ENCODE measurements at regions not wholly inside any gene's neighbourhood (a gene's known extent, or its start where the extent isn't known, plus 50 kb on each side); places are given as distances from the start of the nearest gene placed in this dataset.
"Not testable (repeated sequence)": the region's sequence is repeated elsewhere in the genome, so short reads cannot be mapped to it uniquely, and the experiment has no call there.

DNA sequence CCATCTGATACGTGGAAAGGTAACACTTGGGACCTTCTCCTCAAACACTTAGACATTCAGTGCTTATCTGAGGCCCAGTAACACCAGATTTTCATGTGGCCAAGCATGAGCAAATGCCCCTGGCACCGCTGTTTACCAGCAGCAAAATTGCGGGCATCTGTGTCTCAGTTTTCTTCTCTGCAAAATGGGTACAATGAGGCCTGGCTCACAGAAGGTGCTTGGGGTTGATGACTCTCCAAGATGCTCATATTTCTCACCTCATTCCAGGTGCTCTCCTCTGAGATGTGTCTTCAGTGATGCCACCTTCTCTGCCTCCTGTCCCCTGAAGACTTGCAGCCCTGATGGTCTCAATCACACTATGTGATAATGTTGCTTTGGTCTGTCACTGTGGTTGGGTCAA lies 321.7 kb downstream of the TSN start:
- DNase-seq, result no peak

- DNase-seq, result no peak
These were observed 322.3 kb downstream of the TSN start for GRCh38 chr2:122077771-122078170.

DNA sequence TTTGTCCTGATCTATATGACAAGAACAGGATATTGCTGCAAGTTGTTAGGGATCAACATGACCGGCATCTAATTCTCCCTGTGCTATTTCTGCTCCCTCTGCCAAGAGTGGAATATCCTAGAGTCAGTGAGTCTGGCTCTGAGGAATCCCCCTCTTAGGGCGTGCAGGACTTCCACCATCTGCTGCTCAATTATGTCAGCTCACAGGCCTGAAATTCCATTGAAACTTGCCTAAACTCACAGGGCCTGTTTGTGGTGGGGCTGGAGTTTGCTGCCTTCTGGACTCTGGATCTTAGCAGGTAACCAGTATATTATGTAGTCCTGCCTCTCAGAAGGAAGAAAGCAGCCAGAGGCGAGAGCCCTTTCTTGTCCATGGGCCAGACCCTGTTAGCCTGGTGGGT lies 323.0 kb downstream of the TSN start:
- DNase-seq, result no peak

DNA sequence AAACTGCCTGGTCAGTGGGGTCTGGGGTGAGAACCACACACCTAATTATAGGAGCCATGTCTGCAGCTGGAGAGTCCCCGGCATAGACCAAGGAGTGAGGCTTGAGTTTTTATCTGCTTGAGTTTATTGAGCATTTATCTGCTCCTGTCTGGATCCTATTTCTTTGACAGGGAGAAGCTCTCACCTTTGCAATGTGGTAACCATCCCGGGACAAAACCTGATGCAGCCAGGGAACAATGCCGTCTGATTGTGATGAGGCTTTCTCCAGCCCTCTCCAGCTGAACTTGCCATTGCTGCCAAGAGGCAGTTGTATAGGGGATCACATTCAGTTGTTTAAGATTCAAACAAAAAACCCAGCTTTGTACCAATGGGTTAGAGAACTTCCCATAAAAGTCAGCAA lies 324.4 kb downstream of the TSN start:
- no peak for DNase-seq

GRCh38 chr2:122080316-122080715 lies 324.9 kb downstream of the TSN start:
- DNase-seq, result no peak

DNA sequence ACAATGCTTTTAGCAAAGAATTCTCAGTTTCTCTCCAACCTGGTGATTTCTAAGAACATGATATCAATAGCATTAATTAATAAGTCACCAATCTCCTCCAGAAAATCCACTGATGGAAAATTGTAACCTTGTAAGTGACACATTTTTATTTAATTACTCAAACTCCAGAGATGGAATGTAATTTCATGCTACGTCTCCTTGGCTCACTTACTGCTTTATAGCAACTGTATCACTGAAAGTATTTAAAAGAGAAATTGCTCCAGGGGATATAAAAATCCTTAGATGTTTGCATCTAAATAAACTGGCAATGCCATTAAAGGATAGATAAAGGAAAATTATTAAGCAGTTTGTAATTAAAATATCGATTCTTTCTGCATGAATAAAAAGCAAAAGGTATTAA lies 325.4 kb downstream of the TSN start:
- DNase-seq, result no peak

- DNase-seq, result no peak
These were observed 326.3 kb downstream of the TSN start for GRCh38 chr2:122081751-122082150.

GRCh38 chr2:122083256-122084048 lies 328.0 kb downstream of the TSN start:
- no peak for DNase-seq

- DNase-seq, result not testable (repeated sequence)
These were observed 330.2 kb downstream of the TSN start for GRCh38 chr2:122085672-122086071.

- DNase-seq, result no peak
These were observed 339.1 kb downstream of the TSN start for GRCh38 chr2:122094557-122094956.

GRCh38 chr2:122096761-122097160 lies 341.3 kb downstream of the TSN start:
- DNase-seq, result no peak

GRCh38 chr2:122098306-122098705 lies 342.9 kb downstream of the TSN start:
- no peak for DNase-seq

DNA sequence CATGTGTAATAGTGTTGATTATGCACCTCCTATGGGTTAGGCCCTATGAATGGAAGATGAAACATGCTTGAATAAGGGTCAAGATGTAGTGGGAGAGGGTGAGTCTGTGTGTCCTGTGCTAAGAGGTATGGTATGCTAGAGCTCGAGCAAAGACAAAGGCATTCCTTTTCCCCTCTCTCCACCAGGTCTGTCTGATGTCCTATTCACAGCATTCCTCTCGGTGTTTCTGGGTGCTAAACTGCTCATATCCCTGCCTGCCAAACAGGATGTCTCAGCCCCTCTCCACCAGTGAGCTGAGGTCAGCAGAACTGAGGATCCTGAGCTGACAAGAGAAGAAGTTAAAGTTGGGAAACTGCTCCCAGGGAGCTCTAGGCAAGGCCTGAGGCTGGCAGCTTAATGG lies 344.9 kb downstream of the TSN start:
- no peak for DNase-seq

- no peak for DNase-seq
These were observed 345.3 kb downstream of the TSN start for GRCh38 chr2:122100756-122101155.

DNA sequence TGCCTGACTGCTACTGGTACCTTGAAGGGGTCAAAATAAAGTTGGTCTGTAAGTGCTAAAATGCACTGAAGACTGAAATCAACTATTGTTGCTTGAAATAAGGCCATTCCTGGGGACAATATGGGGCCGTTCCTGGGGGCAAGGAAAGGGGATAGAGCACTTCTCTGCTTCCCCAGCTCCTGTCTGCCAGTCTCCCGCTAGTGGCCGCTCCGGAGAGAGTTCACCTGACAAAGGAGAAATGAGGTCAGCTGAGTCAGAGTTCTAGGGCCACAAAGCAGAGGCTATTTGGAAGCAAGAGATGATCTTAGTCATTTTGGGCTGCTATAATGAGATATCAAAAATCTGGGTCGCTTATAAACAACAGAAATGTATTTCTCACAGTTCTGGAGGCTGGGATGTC lies 345.9 kb downstream of the TSN start:
- no peak for DNase-seq

DNA sequence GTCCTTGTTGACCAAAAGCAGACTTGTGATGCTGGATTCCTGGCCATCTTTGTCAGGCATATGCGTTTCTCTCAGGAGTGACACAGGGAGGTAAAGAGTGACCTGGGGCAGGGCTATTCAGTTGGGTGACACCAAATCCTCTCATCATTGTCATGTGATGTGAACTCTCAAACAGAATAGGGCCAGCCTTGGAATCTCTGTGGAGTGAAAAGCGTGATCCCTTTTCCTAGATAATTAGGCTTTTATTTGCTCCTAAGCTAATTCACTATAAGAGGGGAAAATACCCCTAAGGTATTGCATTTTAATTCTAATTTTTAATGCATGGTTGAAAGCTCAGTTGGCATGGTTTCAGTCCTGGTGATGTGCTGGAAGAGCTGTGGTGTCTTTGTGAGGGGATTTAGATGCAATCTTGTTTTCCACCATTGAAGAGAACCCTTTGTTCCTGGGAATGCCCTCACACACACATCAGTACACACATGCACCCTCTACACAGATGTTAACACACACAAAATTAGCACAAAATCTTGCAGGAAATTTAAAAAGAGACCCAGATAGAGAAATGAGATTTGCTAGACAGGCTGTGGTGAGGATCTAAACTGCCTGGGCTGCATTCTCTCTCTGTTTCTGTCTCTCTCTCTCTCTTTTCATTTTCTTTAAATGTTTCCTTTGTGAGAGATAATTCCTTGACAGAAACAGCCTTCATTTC lies 349.9 kb downstream of the TSN start:
- DNase-seq, result no peak

- DNase-seq, result no peak
These were observed 350.4 kb downstream of the TSN start for GRCh38 chr2:122105877-122106206.

DNA sequence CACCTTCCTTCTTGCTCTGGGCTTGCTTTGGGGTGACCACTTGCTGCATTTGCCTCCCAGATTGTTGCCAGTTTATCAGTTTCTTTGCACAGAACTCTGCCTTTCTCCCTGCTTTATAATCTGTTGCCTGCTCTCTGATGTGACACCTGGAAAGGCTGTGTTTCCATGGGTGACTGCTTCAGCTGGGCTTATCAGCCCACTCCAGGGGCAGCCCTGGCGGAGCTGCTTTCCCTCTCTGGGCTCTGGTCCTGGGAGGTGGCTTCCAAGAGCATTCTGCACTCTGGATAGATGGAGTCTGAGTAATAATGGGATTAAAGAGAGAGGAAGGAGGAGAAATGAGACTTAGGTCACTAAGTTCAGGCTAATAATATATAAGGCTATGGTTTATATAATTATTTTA lies 352.7 kb downstream of the TSN start:
- DNase-seq, result no peak

GRCh38 chr2:122112216-122113005 lies 357.0 kb downstream of the TSN start:
- no peak for DNase-seq

DNA sequence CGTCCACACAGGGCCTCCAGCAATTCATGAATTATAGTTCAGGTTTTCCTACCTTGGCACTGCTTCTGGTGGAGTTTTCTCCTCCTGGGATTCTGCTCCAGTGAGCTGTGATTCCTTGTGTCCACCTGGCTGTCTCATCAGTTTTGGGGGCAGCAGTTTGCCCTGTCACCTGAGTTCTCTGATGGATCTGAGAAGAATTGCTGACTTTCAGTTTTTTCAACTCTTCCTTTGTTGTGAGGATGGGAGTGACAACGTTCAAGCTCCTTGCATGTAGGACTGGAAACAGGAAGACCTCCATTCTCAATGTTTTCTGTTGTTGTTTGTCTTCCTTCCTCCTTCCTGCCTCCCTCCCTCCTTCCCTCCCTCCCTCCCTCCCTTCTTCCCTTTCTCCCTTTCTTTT lies 359.0 kb downstream of the TSN start:
- no peak for DNase-seq

DNA sequence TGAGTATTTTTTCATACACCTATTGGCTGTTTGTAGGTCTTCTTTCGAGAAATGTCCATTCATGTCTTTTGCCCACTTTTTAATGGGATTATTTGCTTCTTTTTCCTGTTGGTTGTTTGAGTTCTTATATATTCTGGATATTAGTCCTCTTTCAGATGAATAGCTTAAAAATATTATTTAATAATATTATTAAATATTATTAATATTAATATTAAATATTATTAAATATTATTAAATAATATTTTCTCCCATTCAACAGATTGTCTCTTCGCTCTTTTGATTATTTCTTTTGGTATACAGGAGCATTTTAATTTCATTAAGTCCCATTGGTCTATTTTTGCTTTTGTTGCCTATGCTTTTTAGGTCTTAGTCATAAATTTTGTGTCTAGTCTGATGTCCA lies 361.9 kb downstream of the TSN start:
- no peak for DNase-seq

DNA sequence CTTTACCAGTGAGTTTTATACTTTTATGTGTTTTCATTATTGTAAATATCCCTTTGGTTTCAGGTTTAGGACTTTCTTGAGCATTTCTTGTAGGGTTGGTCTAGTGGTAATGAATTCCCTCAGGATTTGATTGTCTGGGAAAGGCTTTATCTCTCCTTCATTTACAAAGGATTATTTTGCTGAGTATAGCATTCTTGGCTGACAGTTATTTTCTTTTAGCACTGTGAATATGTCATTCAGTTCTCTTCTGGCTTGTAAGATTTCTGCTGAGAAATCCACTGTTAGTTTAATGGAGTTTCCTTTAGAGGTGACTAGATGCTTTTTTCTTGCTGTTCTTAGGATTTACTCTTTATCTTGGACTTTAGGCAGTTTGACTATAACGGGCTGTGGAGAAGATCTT lies 373.9 kb downstream of the TSN start:
- no peak for DNase-seq

- DNase-seq, result no peak
These were observed 376.8 kb downstream of the TSN start for GRCh38 chr2:122132147-122132691.

Data from activated CD4-positive, alpha-beta T cell treated with anti-CD3 and anti-CD28 coated beads, Interleukin-2, amount 50 U/mL, for 48 hours (primary cell).